Ramos (cell line): ENCODE measurements at regions not wholly inside any gene's neighbourhood (a gene's known extent, or its start where the extent isn't known, plus 50 kb on each side); places are given as distances from the start of the nearest gene placed in this dataset.
"Not testable (repeated sequence)": the region's sequence is repeated elsewhere in the genome, so short reads cannot be mapped to it uniquely, and the experiment has no call there.

Experiments used
- in situ Hi-C: fragments of 300-500 bp; cut with MboI; formaldehyde crosslinking; loops from one replicate; pipeline ENCODE4 v1.14.3; 2022; ENCODE audit warnings: low sequenced_read_pairs; ENCODE audit not compliant: unreplicated experiment

- in situ Hi-C loops, result no loop called here
These were observed 769.0 kb downstream of the KCNJ2 start for GRCh38 chr17:70938336-70938735.

GRCh38 chr17:70945386-70945785 is 776.1 kb downstream of the KCNJ2 start:
- in situ Hi-C loops, result no loop called here

GRCh38 chr17:70947215-70947614 is 777.9 kb downstream of the KCNJ2 start:
- in situ Hi-C loops, result no loop called here

- in situ Hi-C loops, result no loop called here
These were observed 778.6 kb downstream of the KCNJ2 start for GRCh38 chr17:70947636-70948565.

GRCh38 chr17:70953140-70953539 is 783.8 kb downstream of the KCNJ2 start:
- in situ Hi-C loops, result not testable (repeated sequence)

GRCh38 chr17:70955441-70955840 is 786.1 kb downstream of the KCNJ2 start:
- in situ Hi-C loops, result no loop called here

- in situ Hi-C loops, result no loop called here
These were observed 787.4 kb downstream of the KCNJ2 start for GRCh38 chr17:70956726-70957125.

- in situ Hi-C loops, result no loop called here
These were observed 792.0 kb downstream of the KCNJ2 start for GRCh38 chr17:70961341-70961740.

GRCh38 chr17:70968302-70968701 is 799.0 kb downstream of the KCNJ2 start:
- in situ Hi-C loops, result no loop called here

GRCh38 chr17:70969521-70970034 is 800.2 kb downstream of the KCNJ2 start:
- in situ Hi-C loops, result no loop called here

GRCh38 chr17:70976447-70976846 is 807.1 kb downstream of the KCNJ2 start:
- in situ Hi-C loops, result no loop called here

GRCh38 chr17:70984873-70985272 is 815.5 kb downstream of the KCNJ2 start:
- in situ Hi-C loops, result no loop called here

- in situ Hi-C loops, result no loop called here
These were observed 818.6 kb downstream of the KCNJ2 start for GRCh38 chr17:70987867-70988340.

- in situ Hi-C loops, result no loop called here
These were observed 819.3 kb downstream of the KCNJ2 start for GRCh38 chr17:70988622-70989021.

- in situ Hi-C loops, result no loop called here
These were observed 819.9 kb downstream of the KCNJ2 start for GRCh38 chr17:70989280-70989679.

GRCh38 chr17:70994194-70994593 is 824.9 kb downstream of the KCNJ2 start:
- in situ Hi-C loops, result no loop called here

GRCh38 chr17:70995997-70996396 is 826.7 kb downstream of the KCNJ2 start:
- in situ Hi-C loops, result no loop called here

- in situ Hi-C loops, result no loop called here
These were observed 834.4 kb downstream of the KCNJ2 start for GRCh38 chr17:71003736-71004135.

GRCh38 chr17:71004413-71004812 is 835.1 kb downstream of the KCNJ2 start:
- in situ Hi-C loops, result no loop called here

- in situ Hi-C loops, result no loop called here
These were observed 842.1 kb downstream of the KCNJ2 start for GRCh38 chr17:71011391-71011790.

- in situ Hi-C loops, result no loop called here
These were observed 850.4 kb downstream of the KCNJ2 start for GRCh38 chr17:71019699-71020098.

- in situ Hi-C loops, result no loop called here
These were observed 853.4 kb downstream of the KCNJ2 start for GRCh38 chr17:71022758-71023157.
